ENCODE measurements at regions not wholly inside any gene's neighbourhood (a gene's known extent, or its start where the extent isn't known, plus 50 kb on each side); places are given as distances from the start of the nearest gene placed in this dataset.

- no peak overlapping the region for H3K4me2 ChIP-seq (ENCODE audit: low read depth, low read length)
- no CpG with 5 or more reads among the region's 2 CpGs for WGBS, 2 experiments (ENCODE audit: extremely low coverage in 2 of 2, insufficient read length in 1 of 2)
- dilution Hi-C loops (cut with HindIII; ENCODE audit: low sequenced_read_pairs, unreplicated experiment): no loop called here
Measured at GRCh38 chr6:21993841-21994240, 303.0 kb downstream of the PRL start.

More at GRCh38 chr6:21993841-21994240, 303.0 kb downstream of the PRL start:
- no peak overlapping the region for H3K14ac ChIP-seq (replicated peaks; ENCODE audit: low read depth, low read length)
- no TSS peak for BruUV-seq (replicated peaks)
- in situ Hi-C loops (cut with MboI; ENCODE audit: low sequenced_read_pairs) (no loop called here), intact Hi-C loops (cut with micrococcal nuclease) (no loop called here)
- TF ChIP-seq MAZ (IDR thresholded peaks at IDR 0.05; ENCODE audit: borderline replicate concordance, low read depth, low read length): no peak
- no peak for TF ChIP-seq NFE2L2 (IDR thresholded peaks at IDR 0.05; ENCODE audit: low read depth, low read length)
- no peak for TF ChIP-seq RCOR1 (IDR thresholded peaks at IDR 0.05; ENCODE audit: insufficient replicate concordance, low read length)
- TF ChIP-seq RFX5 (IDR thresholded peaks at IDR 0.05; ENCODE audit: low read depth, low read length): no peak
- TF ChIP-seq MAFK (IDR thresholded peaks at IDR 0.05; ENCODE audit: low read depth, low read length): no peak
- TF ChIP-seq RAD21 (IDR thresholded peaks at IDR 0.05; ENCODE audit: low read length): no peak
- TF ChIP-seq ELK1 (IDR thresholded peaks at IDR 0.05; ENCODE audit: borderline replicate concordance, low read depth, low read length): no peak
- no peak for TF ChIP-seq CHD1 (IDR thresholded peaks at IDR 0.05; ENCODE audit: low read depth, low read length)
- no peak for TF ChIP-seq POLR2A (IDR thresholded peaks at IDR 0.05; ENCODE audit: low read depth, low read length)
- TF ChIP-seq FOS (IDR thresholded peaks at IDR 0.05; ENCODE audit: low read depth, low read length): no peak
- TF ChIP-seq SMC3 (IDR thresholded peaks at IDR 0.05; ENCODE audit: low read depth, low read length): no peak
- no peak for TF ChIP-seq BHLHE40 (IDR thresholded peaks at IDR 0.05; ENCODE audit: low read depth, low read length)
- TF ChIP-seq USF2 (IDR thresholded peaks at IDR 0.05; ENCODE audit: low read depth, low read length): no peak
- TF ChIP-seq MXI1 (IDR thresholded peaks at IDR 0.05; ENCODE audit: borderline replicate concordance, low read depth, low read length): no peak
- TF ChIP-seq CEBPB (IDR thresholded peaks at IDR 0.05; ENCODE audit: low read depth, low read length): no peak
- TF ChIP-seq CTCF (conservative IDR thresholded peaks at IDR 0.05; ENCODE audit: low read depth, low read length): no peak
- DNase-seq: no peak
- no peak overlapping the region for H2AFZ ChIP-seq (replicated peaks; ENCODE audit: low read length, poor library complexity)
- H3K4ac ChIP-seq (ENCODE audit: low read depth, low read length): no peak overlapping the region
- H3K18ac ChIP-seq (ENCODE audit: low read depth, low read length): no peak overlapping the region
- no peak overlapping the region for H3K56ac ChIP-seq (ENCODE audit: extremely low read depth, insufficient read depth, low read length)
- peaks cover 6% of the 10 kb centered on the region for H3K4me1 ChIP-seq (ENCODE audit: control insufficient read depth, insufficient read depth, low read length)
- peaks cover 11% of the 10 kb centered on the region; the same call in 1 of the 2 replicates for H3K9me1 ChIP-seq (ENCODE audit: insufficient read depth, low read length)
- no peak overlapping the region for H2BK120ac ChIP-seq (ENCODE audit: low read depth, low read length)
- no peak overlapping the region for H4K5ac ChIP-seq (ENCODE audit: low read depth, low read length)
- ATAC-seq (ENCODE audit: low read depth): no peak
- H3K4me3 ChIP-seq (ENCODE audit: insufficient read depth, low read depth, low read length): no peak overlapping the region
- no peak overlapping the region for H3K9ac ChIP-seq (ENCODE audit: low read depth, low read length)
- H3K27me3 ChIP-seq (ENCODE audit: control insufficient read depth, insufficient read depth, low read length): no peaks in the 10 kb centered on the region
- H3K79me1 ChIP-seq (ENCODE audit: low read depth in 1 of 2, low read length in 2 of 2): 0 out of 4 replicates have a peak, but pooled peaks cover 0 to 6% of the 10 kb centered on the region in 2 experiments
- no peak overlapping the region for H2AK9ac ChIP-seq (replicated peaks; ENCODE audit: low read depth, low read length, poor library complexity)
- no peak overlapping the region for H2AK5ac ChIP-seq (ENCODE audit: low read depth, low read length)
- H3K23ac ChIP-seq (ENCODE audit: low read depth, low read length): no peak overlapping the region
- no peaks in the 10 kb centered on the region for H4K20me1 ChIP-seq (ENCODE audit: insufficient read depth, low read length)
- H2BK20ac ChIP-seq (ENCODE audit: low read depth, low read length): no peak overlapping the region
- no peaks in the 10 kb centered on the region for H3K9me3 ChIP-seq (ENCODE audit: control insufficient read depth, insufficient read depth, low read length)
- H4K91ac ChIP-seq (ENCODE audit: insufficient read depth, low read depth, low read length): no peak overlapping the region; the same call in 1 of the 2 replicates
- H2BK15ac ChIP-seq (ENCODE audit: low read depth, low read length): no peak overlapping the region
- H3K27ac ChIP-seq (ENCODE audit: insufficient read depth, low read length): no peak overlapping the region
- no peaks in the 10 kb centered on the region for H3K36me3 ChIP-seq (ENCODE audit: control insufficient read depth, insufficient read depth, low read length)
- CTCF ChIA-PET: interaction anchor here (0.6 kb wide), 1 partner anchor 1454 kb away, joined by 3 read pairs; no protein-coding TSS in a partner anchor
- H4K8ac ChIP-seq (ENCODE audit: low read depth in 2 of 2, low read length in 2 of 2): no peak overlapping the region
- POLR2A ChIA-PET (ENCODE audit: unreplicated experiment): no interaction called here
- H2BK5ac ChIP-seq (ENCODE audit: low read depth, low read length, poor library complexity, severe bottlenecking): no peak overlapping the region
